ENCODE measurements at regions not wholly inside any gene's neighbourhood (a gene's known extent, or its start where the extent isn't known, plus 50 kb on each side); places are given as distances from the start of the nearest gene placed in this dataset.
"Not testable (repeated sequence)": the region's sequence is repeated elsewhere in the genome, so short reads cannot be mapped to it uniquely, and the experiment has no call there.

GRCh38 chr10:22825841-22826240 is 102.0 kb upstream of the ARMC3 start:
- no peak for TF ChIP-seq CTCF (IDR thresholded peaks at IDR 0.05)
- intact Hi-C loops (cut with micrococcal nuclease), result no loop called here
- Mint-ChIP-seq H3K36me3 (ENCODE audit: low read depth) (no peaks in the 10 kb centered on the region), H3K4me1 (ENCODE audit: low read depth) (no peaks in the 10 kb centered on the region), H3K4me3 (no peak overlapping the region), H3K9me3 (no peaks in the 10 kb centered on the region), H3K27me3 (no peaks in the 10 kb centered on the region), H3K27ac (no peak overlapping the region)
- ATAC-seq (no peak), DNase-seq (no peak)
- ChIA-PET CTCF (no interaction called here), POLR2A (no interaction called here)

GRCh38 chr10:22824984-22825383 is 102.9 kb upstream of the ARMC3 start:
- Mint-ChIP-seq H3K9me3 (no peaks in the 10 kb centered on the region), H3K4me1 (ENCODE audit: low read depth) (no peaks in the 10 kb centered on the region), H3K27ac (no peak overlapping the region), H3K4me3 (no peak overlapping the region), H3K36me3 (ENCODE audit: low read depth) (no peaks in the 10 kb centered on the region), H3K27me3 (no peaks in the 10 kb centered on the region)
- DNase-seq (no peak), ATAC-seq (no peak)
- intact Hi-C loops (cut with micrococcal nuclease), result no loop called here
- CTCF ChIA-PET, result no interaction called here
- POLR2A ChIA-PET, result no interaction called here
- TF ChIP-seq CTCF (IDR thresholded peaks at IDR 0.05), result no peak

GRCh38 chr10:22824520-22824919 is 103.3 kb upstream of the ARMC3 start:
- no peak for TF ChIP-seq CTCF (IDR thresholded peaks at IDR 0.05)
- no peaks in the 10 kb centered on the region for H3K27me3 Mint-ChIP-seq
- H3K4me1 Mint-ChIP-seq (ENCODE audit: low read depth), result no peaks in the 10 kb centered on the region
- H3K27ac Mint-ChIP-seq, result no peak overlapping the region
- H3K36me3 Mint-ChIP-seq (ENCODE audit: low read depth), result no peaks in the 10 kb centered on the region
- intact Hi-C loops (cut with micrococcal nuclease), result no loop called here
- POLR2A ChIA-PET, result no interaction called here
- no peak overlapping the region for H3K4me3 Mint-ChIP-seq
- no peaks in the 10 kb centered on the region for H3K9me3 Mint-ChIP-seq
- no peak for DNase-seq
- ATAC-seq, result no peak
- CTCF ChIA-PET, result interaction anchor here (1.3 kb wide), 1 partner anchor 165 kb away, joined by 3 read pairs; no protein-coding TSS in a partner anchor

GRCh38 chr10:22823109-22823508 is 104.7 kb upstream of the ARMC3 start:
- DNase-seq (peak; percentile 8), ATAC-seq (no peak)
- CTCF ChIA-PET, result interaction anchor here (1.3 to 1.5 kb wide), 2 partner anchors 30 to 167 kb away, joined by 3 read pairs; no protein-coding TSS in a partner anchor
- POLR2A ChIA-PET, result no interaction called here
- Mint-ChIP-seq H3K4me3 (no peak overlapping the region), H3K4me1 (ENCODE audit: low read depth) (no peaks in the 10 kb centered on the region), H3K27ac (no peak overlapping the region), H3K27me3 (no peaks in the 10 kb centered on the region), H3K36me3 (ENCODE audit: low read depth) (no peaks in the 10 kb centered on the region), H3K9me3 (no peaks in the 10 kb centered on the region)
- no peak for TF ChIP-seq CTCF (IDR thresholded peaks at IDR 0.05)
- intact Hi-C loops (cut with micrococcal nuclease), result no loop called here

- POLR2A ChIA-PET; H3K27ac Mint-ChIP-seq; H3K4me3 Mint-ChIP-seq; H3K27me3 Mint-ChIP-seq; CTCF ChIA-PET; H3K9me3 Mint-ChIP-seq; DNase-seq; H3K4me1 Mint-ChIP-seq (ENCODE audit: low read depth); H3K36me3 Mint-ChIP-seq (ENCODE audit: low read depth); ATAC-seq; intact Hi-C loops (cut with micrococcal nuclease): not testable (repeated sequence)
Measured at GRCh38 chr10:22821921-22822320, 105.9 kb upstream of the ARMC3 start.

GRCh38 chr10:22821501-22821900 is 106.4 kb upstream of the ARMC3 start:
- ChIA-PET POLR2A (no interaction called here), CTCF (no interaction called here)
- ATAC-seq, result no peak
- DNase-seq, result no peak
- Mint-ChIP-seq H3K4me1 (ENCODE audit: low read depth) (peaks cover 7% of the 10 kb centered on the region), H3K27me3 (no peaks in the 10 kb centered on the region), H3K9me3 (no peaks in the 10 kb centered on the region), H3K27ac (no peak overlapping the region), H3K4me3 (no peak overlapping the region), H3K36me3 (ENCODE audit: low read depth) (no peaks in the 10 kb centered on the region)
- TF ChIP-seq CTCF (IDR thresholded peaks at IDR 0.05), result no peak
- intact Hi-C loops (cut with micrococcal nuclease), result no loop called here
